Gastroesophageal sphincter (tissue), 3 donors: ENCODE measurements at regions not wholly inside any gene's neighbourhood (a gene's known extent, or its start where the extent isn't known, plus 50 kb on each side); places are given as distances from the start of the nearest gene placed in this dataset.

ENCODE experiments used
- EP300 ChIP-seq: sonication (generic); formaldehyde crosslinking; IDR thresholded peaks from one replicate; pipeline ENCODE4 v1.6.1; 2017; ENCODE audit warnings: antibody characterized with exemption, mild to moderate bottlenecking
- POLR2A ChIP-seq, 2 donors: fragments of 450-650 bp; IDR thresholded peaks; one replicate each; pipeline ENCODE4 v1.6.1; 2017; ENCODE audit warnings: antibody characterized with exemption in 2 of 2, mild to moderate bottlenecking in 2 of 2, moderate library complexity in 1 of 2
- POLR2AphosphoS5 ChIP-seq: sonication (generic); formaldehyde crosslinking; IDR thresholded peaks from one replicate; pipeline ENCODE4 v1.6.1; 2017; ENCODE audit warnings: antibody characterized with exemption
- TF ChIP-seq, protein P1 (sequence below), 4 experiments: fragments of 200-600 bp in 2 of 4; fragments of 450-650 bp in 2 of 4; sonication (generic) in 1 of 4; IDR thresholded peaks; one replicate each; pipeline ENCODE4 v1.5.1; 2017 to 2019; ENCODE audit warnings: antibody characterized with exemption in 4 of 4, mild to moderate bottlenecking in 2 of 4, moderate library complexity in 2 of 4

GRCh38 chr5:167767795-167768194 lies 523.6 kb upstream of the WWC1 start:
- TF ChIP-seq, protein P1, sequence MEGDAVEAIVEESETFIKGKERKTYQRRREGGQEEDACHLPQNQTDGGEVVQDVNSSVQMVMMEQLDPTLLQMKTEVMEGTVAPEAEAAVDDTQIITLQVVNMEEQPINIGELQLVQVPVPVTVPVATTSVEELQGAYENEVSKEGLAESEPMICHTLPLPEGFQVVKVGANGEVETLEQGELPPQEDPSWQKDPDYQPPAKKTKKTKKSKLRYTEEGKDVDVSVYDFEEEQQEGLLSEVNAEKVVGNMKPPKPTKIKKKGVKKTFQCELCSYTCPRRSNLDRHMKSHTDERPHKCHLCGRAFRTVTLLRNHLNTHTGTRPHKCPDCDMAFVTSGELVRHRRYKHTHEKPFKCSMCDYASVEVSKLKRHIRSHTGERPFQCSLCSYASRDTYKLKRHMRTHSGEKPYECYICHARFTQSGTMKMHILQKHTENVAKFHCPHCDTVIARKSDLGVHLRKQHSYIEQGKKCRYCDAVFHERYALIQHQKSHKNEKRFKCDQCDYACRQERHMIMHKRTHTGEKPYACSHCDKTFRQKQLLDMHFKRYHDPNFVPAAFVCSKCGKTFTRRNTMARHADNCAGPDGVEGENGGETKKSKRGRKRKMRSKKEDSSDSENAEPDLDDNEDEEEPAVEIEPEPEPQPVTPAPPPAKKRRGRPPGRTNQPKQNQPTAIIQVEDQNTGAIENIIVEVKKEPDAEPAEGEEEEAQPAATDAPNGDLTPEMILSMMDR (IDR thresholded peaks at IDR 0.05) = no peak
- TF ChIP-seq POLR2A (IDR thresholded peaks at IDR 0.05) (no peak), EP300 (no peak), POLR2AphosphoS5 (no peak)
